K562 (cell line): ENCODE measurements at regions not wholly inside any gene's neighbourhood (a gene's known extent, or its start where the extent isn't known, plus 50 kb on each side); places are given as distances from the start of the nearest gene placed in this dataset.

Experiments
- ETV1 ChIP-seq: fragments of 450-650 bp; conservative IDR thresholded peaks from 2 replicates; pipeline ENCODE4 v1.6.1; 2016; ENCODE audit warnings: missing genetic modification characterization, control low read depth, low read depth, missing compliant biosample characterization
- KAT8 ChIP-seq: fragments of 450-650 bp; IDR thresholded peaks from 2 replicates; pipeline ENCODE4 v1.6.1; 2016; ENCODE audit warnings: low read depth, mild to moderate bottlenecking
- NCOA1 ChIP-seq: fragments of 450-650 bp; IDR thresholded peaks from 2 replicates; pipeline ENCODE4 v1.6.1; 2016; ENCODE audit warnings: low read depth
- NFXL1 ChIP-seq: fragments of 450-650 bp; formaldehyde crosslinking; IDR thresholded peaks from 2 replicates; pipeline ENCODE4 v1.4.0; 2021; ENCODE audit warnings: mild to moderate bottlenecking
- POLR2AphosphoS5 ChIP-seq: IDR thresholded peaks from 2 replicates; pipeline ENCODE4 v1.6.1; 2011; ENCODE audit warnings: mild to moderate bottlenecking, low read depth, low read length, moderate library complexity; ENCODE audit not compliant: control insufficient read depth, insufficient read depth
- SP1 ChIP-seq: sonication (generic); formaldehyde crosslinking; IDR thresholded peaks from 2 replicates; pipeline ENCODE4 v1.8.1; 2022; ENCODE audit warnings: mild to moderate bottlenecking, missing genetic modification reagents
- TAF1 ChIP-seq: IDR thresholded peaks from 2 replicates; pipeline ENCODE4 v1.6.1; 2011; ENCODE audit warnings: mild to moderate bottlenecking, low read length, moderate library complexity; ENCODE audit not compliant: insufficient read depth, control insufficient read depth, severe bottlenecking; ENCODE audit errors: extremely low read depth
- TARDBP ChIP-seq: fragments of 450-650 bp; IDR thresholded peaks from 2 replicates; pipeline ENCODE4 v1.6.1; 2016
- ZNF133 ChIP-seq: fragments of 250-450 bp; sonication (Bioruptor Pico); IDR thresholded peaks from 2 replicates; pipeline ENCODE4 v1.4.0; 2020; ENCODE audit warnings: mild to moderate bottlenecking
- ZNF41 ChIP-seq: fragments of 250-450 bp; sonication (Bioruptor Pico); conservative IDR thresholded peaks from 2 replicates; pipeline ENCODE4 v1.4.0; 2020; ENCODE audit warnings: mild to moderate bottlenecking
- TF ChIP-seq, protein P1 (sequence below), 3 experiments: IDR thresholded peaks in 2 of 3; conservative IDR thresholded peaks in 1 of 3; 2 replicates each; pipeline ENCODE4 v1.5.1; 2011 to 2012; ENCODE audit warnings: low read length in 3 of 3, mild to moderate bottlenecking in 3 of 3, control low read depth in 2 of 3, improper control_type of control experiment in 1 of 3, inconsistent platforms in 1 of 3, low read depth in 1 of 3, mixed read lengths in 1 of 3, moderate library complexity in 1 of 3; ENCODE audit not compliant: insufficient read depth in 2 of 3

DNA sequence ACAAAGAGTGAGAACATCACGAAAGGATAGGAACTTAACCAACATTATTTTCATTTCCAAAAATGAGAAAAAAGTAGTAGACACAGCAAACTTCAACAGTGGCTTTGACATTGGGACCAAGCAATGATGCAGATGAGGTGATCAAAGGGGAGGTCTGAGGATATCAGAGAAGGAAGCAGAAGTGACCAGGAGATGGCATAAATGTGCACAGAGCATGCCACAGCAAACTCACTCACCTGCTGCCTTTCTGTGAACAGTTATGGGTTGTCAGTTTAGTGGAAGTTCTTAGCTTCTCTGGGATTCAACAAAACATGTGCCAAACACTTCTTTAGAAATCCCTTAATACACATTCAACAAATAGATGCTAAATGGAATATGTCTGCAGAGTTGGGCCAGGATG lies 290.1 kb downstream of the PLPP3 start:
- no peak for TF ChIP-seq KAT8
- no peak for TF ChIP-seq TAF1
- TF ChIP-seq, protein P1, sequence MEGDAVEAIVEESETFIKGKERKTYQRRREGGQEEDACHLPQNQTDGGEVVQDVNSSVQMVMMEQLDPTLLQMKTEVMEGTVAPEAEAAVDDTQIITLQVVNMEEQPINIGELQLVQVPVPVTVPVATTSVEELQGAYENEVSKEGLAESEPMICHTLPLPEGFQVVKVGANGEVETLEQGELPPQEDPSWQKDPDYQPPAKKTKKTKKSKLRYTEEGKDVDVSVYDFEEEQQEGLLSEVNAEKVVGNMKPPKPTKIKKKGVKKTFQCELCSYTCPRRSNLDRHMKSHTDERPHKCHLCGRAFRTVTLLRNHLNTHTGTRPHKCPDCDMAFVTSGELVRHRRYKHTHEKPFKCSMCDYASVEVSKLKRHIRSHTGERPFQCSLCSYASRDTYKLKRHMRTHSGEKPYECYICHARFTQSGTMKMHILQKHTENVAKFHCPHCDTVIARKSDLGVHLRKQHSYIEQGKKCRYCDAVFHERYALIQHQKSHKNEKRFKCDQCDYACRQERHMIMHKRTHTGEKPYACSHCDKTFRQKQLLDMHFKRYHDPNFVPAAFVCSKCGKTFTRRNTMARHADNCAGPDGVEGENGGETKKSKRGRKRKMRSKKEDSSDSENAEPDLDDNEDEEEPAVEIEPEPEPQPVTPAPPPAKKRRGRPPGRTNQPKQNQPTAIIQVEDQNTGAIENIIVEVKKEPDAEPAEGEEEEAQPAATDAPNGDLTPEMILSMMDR (IDR thresholded peaks at IDR 0.05 in 2 of 3, conservative IDR thresholded peaks at IDR 0.05 in 1 of 3; ENCODE audit: insufficient read depth in 2 of 3, low read depth in 1 of 3, low read length in 3 of 3), result no peak
- TF ChIP-seq ZNF133 (CRISPR knock-in tag), result no peak
- TF ChIP-seq POLR2AphosphoS5, result no peak
- TF ChIP-seq ZNF41, result no peak
- TF ChIP-seq TARDBP, result no peak
- TF ChIP-seq ETV1, result no peak
- no peak for TF ChIP-seq NFXL1 (CRISPR knock-in tag)
- TF ChIP-seq SP1 (CRISPR knock-in tag), result no peak
- TF ChIP-seq NCOA1, result no peak
